Astrocyte (in vitro differentiated cells and primary cell): ENCODE measurements at regions not wholly inside any gene's neighbourhood (a gene's known extent, or its start where the extent isn't known, plus 50 kb on each side); places are given as distances from the start of the nearest gene placed in this dataset.

Experiments
- EZH2 ChIP-seq: IDR thresholded peaks from 2 replicates; pipeline ENCODE4 v1.6.1; 2012; ENCODE audit warnings: mild to moderate bottlenecking, low read length, inconsistent platforms; ENCODE audit not compliant: insufficient read depth
- TF ChIP-seq, protein P1 (sequence below): IDR thresholded peaks from 2 replicates; pipeline ENCODE4 v1.5.1; 2011; ENCODE audit warnings: low read depth, mild to moderate bottlenecking, inconsistent platforms, low read length, moderate library complexity; ENCODE audit not compliant: insufficient read depth

DNA sequence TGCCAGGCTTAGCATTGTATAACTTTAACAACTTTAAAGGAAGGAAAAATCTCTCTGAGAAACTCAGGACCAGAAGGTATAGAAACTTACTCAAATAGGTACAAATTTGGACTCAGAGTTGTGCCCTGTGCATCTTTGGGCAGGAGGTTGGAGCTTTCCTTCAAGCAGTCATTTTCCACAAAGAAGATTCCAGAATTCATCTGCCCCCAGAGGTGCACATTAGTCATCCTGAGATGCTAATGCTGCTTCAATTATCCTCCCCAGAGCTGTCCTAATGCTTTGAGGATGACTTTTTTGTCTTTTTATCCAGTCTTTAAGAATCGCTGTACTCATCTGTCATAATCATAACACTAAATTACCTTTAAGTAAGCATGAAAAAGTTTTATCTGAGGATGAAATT, 243.0 kb upstream of the WWC1 start:
- TF ChIP-seq, protein P1, sequence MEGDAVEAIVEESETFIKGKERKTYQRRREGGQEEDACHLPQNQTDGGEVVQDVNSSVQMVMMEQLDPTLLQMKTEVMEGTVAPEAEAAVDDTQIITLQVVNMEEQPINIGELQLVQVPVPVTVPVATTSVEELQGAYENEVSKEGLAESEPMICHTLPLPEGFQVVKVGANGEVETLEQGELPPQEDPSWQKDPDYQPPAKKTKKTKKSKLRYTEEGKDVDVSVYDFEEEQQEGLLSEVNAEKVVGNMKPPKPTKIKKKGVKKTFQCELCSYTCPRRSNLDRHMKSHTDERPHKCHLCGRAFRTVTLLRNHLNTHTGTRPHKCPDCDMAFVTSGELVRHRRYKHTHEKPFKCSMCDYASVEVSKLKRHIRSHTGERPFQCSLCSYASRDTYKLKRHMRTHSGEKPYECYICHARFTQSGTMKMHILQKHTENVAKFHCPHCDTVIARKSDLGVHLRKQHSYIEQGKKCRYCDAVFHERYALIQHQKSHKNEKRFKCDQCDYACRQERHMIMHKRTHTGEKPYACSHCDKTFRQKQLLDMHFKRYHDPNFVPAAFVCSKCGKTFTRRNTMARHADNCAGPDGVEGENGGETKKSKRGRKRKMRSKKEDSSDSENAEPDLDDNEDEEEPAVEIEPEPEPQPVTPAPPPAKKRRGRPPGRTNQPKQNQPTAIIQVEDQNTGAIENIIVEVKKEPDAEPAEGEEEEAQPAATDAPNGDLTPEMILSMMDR = no peak
- no peak for TF ChIP-seq EZH2
